GM12878 (cell line): ENCODE measurements at regions not wholly inside any gene's neighbourhood (a gene's known extent, or its start where the extent isn't known, plus 50 kb on each side); places are given as distances from the start of the nearest gene placed in this dataset.

Experiments
- ATF7 ChIP-seq: fragments of 450-650 bp; IDR thresholded peaks from 2 replicates; pipeline ENCODE4 v1.6.1; 2016; ENCODE audit warnings: low read depth, mild to moderate bottlenecking
- CBFB ChIP-seq: IDR thresholded peaks from 2 replicates; pipeline ENCODE4 v1.6.1; 2016; ENCODE audit warnings: antibody characterized with exemption, low read depth
- CTCF ChIP-seq, 3 experiments: IDR thresholded peaks in 2 of 3; conservative IDR thresholded peaks in 1 of 3; 2 replicates each; pipeline ENCODE4 v1.5.1; 2011; ENCODE audit warnings: low read depth in 3 of 3, low read length in 3 of 3, mild to moderate bottlenecking in 3 of 3, control low read depth in 2 of 3, moderate library complexity in 2 of 3, inconsistent platforms in 1 of 3, mixed read lengths in 1 of 3; ENCODE audit not compliant: control insufficient read depth in 2 of 3, insufficient read depth in 1 of 3; ENCODE audit errors: extremely low read depth in 1 of 3
- EZH2 ChIP-seq: IDR thresholded peaks from 2 replicates; pipeline ENCODE4 v1.6.1; 2012; ENCODE audit warnings: low read depth, mild to moderate bottlenecking, control low read depth, inconsistent platforms, low read length, borderline replicate concordance; ENCODE audit not compliant: control insufficient read depth
- FOXM1 ChIP-seq: IDR thresholded peaks from 2 replicates; pipeline ENCODE4 v1.6.1; 2012; ENCODE audit warnings: low read depth, mild to moderate bottlenecking, inconsistent platforms, low read length, moderate library complexity
- HDGF ChIP-seq: fragments of 450-650 bp; IDR thresholded peaks from 2 replicates; pipeline ENCODE4 v1.6.1; 2016; ENCODE audit warnings: antibody characterized with exemption
- MYC ChIP-seq: IDR thresholded peaks from 2 replicates; pipeline ENCODE4 v1.6.1; 2011; ENCODE audit warnings: mild to moderate bottlenecking, low read length, moderate library complexity, inconsistent platforms; ENCODE audit not compliant: insufficient read depth, insufficient replicate concordance, insufficient read length, severe bottlenecking
- RAD21 ChIP-seq: IDR thresholded peaks from 2 replicates; pipeline ENCODE4 v1.6.1; 2011; ENCODE audit warnings: mild to moderate bottlenecking, low read depth, low read length, moderate library complexity; ENCODE audit not compliant: insufficient read depth
- ZNF24 ChIP-seq: fragments of 450-650 bp; IDR thresholded peaks from 2 replicates; pipeline ENCODE4 v1.6.1; 2017; ENCODE audit warnings: antibody characterized with exemption, mild to moderate bottlenecking

- TF ChIP-seq EZH2 (no peak), FOXM1 (no peak), CTCF (IDR thresholded peaks at IDR 0.05 in 2 of 3, conservative IDR thresholded peaks at IDR 0.05 in 1 of 3; ENCODE audit: control insufficient read depth in 2 of 3, extremely low read depth in 1 of 3, insufficient read depth in 1 of 3, low read depth in 3 of 3, low read length in 3 of 3) (no peak), RAD21 (no peak), MYC (no peak), HDGF (no peak), ATF7 (no peak), ZNF24 (no peak), CBFB (no peak)
These were observed 151.9 kb downstream of the FAM43A start for GRCh38 chr3:194837457-194838127.
